Activated naive CD4-positive, alpha-beta T cell treated with anti-CD3 and anti-CD28 coated beads for 36 hours (primary cell): ENCODE measurements at regions not wholly inside any gene's neighbourhood (a gene's known extent, or its start where the extent isn't known, plus 50 kb on each side); places are given as distances from the start of the nearest gene placed in this dataset.

ENCODE experiments used
- CTCF ChIA-PET: fragments of 350-600 bp; sonication (Branson Sonifier 250); formaldehyde crosslinking; loops from one replicate; lab custom pipeline; 2021; ENCODE audit warnings: antibody characterized with exemption; lab: Charles Lee
- DNase-seq: peaks from one replicate; pipeline ENCODE4 v3.0.0-alpha.2; 2020
- H3K27ac Mint-ChIP-seq: one replicate; pipeline ENCODE4 v1.8.0; 2021; ENCODE audit warnings: mild to moderate bottlenecking, mixed read lengths
- H3K27me3 Mint-ChIP-seq: one replicate; pipeline ENCODE4 v1.8.0; 2021; ENCODE audit warnings: low read depth, mixed read lengths
- H3K36me3 Mint-ChIP-seq: one replicate; pipeline ENCODE4 v1.8.0; 2021; ENCODE audit warnings: low read depth, mixed read lengths
- H3K4me1 Mint-ChIP-seq: one replicate; pipeline ENCODE4 v1.8.0; 2021; ENCODE audit warnings: low read depth, mixed read lengths
- H3K4me3 Mint-ChIP-seq: one replicate; pipeline ENCODE4 v1.8.0; 2021; ENCODE audit warnings: mild to moderate bottlenecking, moderate library complexity, mixed read lengths
- H3K9me3 Mint-ChIP-seq: one replicate; pipeline ENCODE4 v1.8.0; 2021; ENCODE audit warnings: mixed read lengths
- intact Hi-C: fragments of 100-400 bp; cut with micrococcal nuclease; formaldehyde crosslinking; loops from one replicate; pipeline ENCODE4 v1.15.1; 2023

- intact Hi-C loops: no loop called here
- CTCF ChIA-PET: no interaction called here
- Mint-ChIP-seq H3K27ac (no peak overlapping the region), H3K4me1 (no peaks in the 10 kb centered on the region), H3K9me3 (peaks cover 7% of the 10 kb centered on the region), H3K4me3 (no peak overlapping the region), H3K36me3 (no peaks in the 10 kb centered on the region), H3K27me3 (no peaks in the 10 kb centered on the region)
- no peak for DNase-seq
Observed at GRCh38 chr4:115944146-115944905, 830.9 kb upstream of the NDST4 start.

DNA sequence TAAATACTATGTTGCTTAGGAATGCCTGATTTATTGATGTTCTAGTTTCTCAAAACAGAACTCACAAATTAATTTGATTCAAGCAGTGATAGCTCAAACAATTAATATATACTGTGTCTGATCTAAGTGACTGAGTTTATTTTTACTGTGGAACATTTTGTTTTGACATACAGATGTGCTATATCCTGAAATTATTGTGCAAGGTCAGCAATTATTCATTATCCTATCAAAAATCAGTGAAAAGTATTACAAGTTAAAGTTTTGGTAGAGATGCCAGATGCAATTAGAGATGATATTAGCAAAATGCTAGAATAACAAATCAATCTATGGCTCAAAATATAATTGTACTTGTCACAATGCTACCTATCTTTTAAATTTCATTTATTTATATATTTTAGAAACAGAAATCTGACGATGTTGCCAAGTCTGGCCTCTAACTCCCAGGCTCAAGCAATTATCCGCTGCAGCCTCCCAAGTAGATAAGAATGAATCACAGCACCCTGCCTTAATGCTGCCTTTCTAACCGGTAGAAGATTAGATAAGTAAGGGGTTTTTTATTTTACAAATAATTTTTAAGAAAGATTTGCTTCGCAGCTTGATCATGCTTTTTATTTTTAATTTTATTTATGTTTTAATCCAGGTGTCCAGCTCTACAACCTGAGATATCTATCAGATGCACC is 825.5 kb upstream of the NDST4 start:
- no peaks in the 10 kb centered on the region for H3K4me1 Mint-ChIP-seq
- H3K27me3 Mint-ChIP-seq: no peaks in the 10 kb centered on the region
- DNase-seq: no peak
- intact Hi-C loops: no loop called here
- H3K27ac Mint-ChIP-seq: no peak overlapping the region
- no peak overlapping the region for H3K4me3 Mint-ChIP-seq
- CTCF ChIA-PET: no interaction called here
- H3K36me3 Mint-ChIP-seq: no peaks in the 10 kb centered on the region
- H3K9me3 Mint-ChIP-seq: peaks cover 4% of the 10 kb centered on the region

GRCh38 chr4:115929373-115929772 is 816.0 kb upstream of the NDST4 start:
- no peaks in the 10 kb centered on the region for H3K4me1 Mint-ChIP-seq
- H3K27me3 Mint-ChIP-seq: no peaks in the 10 kb centered on the region
- no peak overlapping the region for H3K4me3 Mint-ChIP-seq
- no peaks in the 10 kb centered on the region for H3K9me3 Mint-ChIP-seq
- DNase-seq: no peak
- H3K36me3 Mint-ChIP-seq: no peaks in the 10 kb centered on the region
- no peak overlapping the region for H3K27ac Mint-ChIP-seq
- intact Hi-C loops: no loop called here
- CTCF ChIA-PET: no interaction called here

GRCh38 chr4:115927382-115927781 is 814.0 kb upstream of the NDST4 start:
- no peak for DNase-seq
- Mint-ChIP-seq H3K27me3 (no peaks in the 10 kb centered on the region), H3K4me3 (no peak overlapping the region), H3K27ac (no peak overlapping the region), H3K9me3 (no peaks in the 10 kb centered on the region), H3K36me3 (no peaks in the 10 kb centered on the region), H3K4me1 (no peaks in the 10 kb centered on the region)
- CTCF ChIA-PET: interaction anchor here (0.6 kb wide), 1 partner anchor 400 kb away, joined by 4 read pairs; no protein-coding TSS in a partner anchor
- intact Hi-C loops: no loop called here

- no peaks in the 10 kb centered on the region for H3K9me3 Mint-ChIP-seq
- CTCF ChIA-PET: no interaction called here
- H3K27ac Mint-ChIP-seq: no peak overlapping the region
- DNase-seq: no peak
- H3K4me3 Mint-ChIP-seq: no peak overlapping the region
- intact Hi-C loops: no loop called here
- H3K36me3 Mint-ChIP-seq: no peaks in the 10 kb centered on the region
- H3K27me3 Mint-ChIP-seq: no peaks in the 10 kb centered on the region
- H3K4me1 Mint-ChIP-seq: no peaks in the 10 kb centered on the region
Observed at GRCh38 chr4:115923152-115923551, 809.7 kb upstream of the NDST4 start.

DNA sequence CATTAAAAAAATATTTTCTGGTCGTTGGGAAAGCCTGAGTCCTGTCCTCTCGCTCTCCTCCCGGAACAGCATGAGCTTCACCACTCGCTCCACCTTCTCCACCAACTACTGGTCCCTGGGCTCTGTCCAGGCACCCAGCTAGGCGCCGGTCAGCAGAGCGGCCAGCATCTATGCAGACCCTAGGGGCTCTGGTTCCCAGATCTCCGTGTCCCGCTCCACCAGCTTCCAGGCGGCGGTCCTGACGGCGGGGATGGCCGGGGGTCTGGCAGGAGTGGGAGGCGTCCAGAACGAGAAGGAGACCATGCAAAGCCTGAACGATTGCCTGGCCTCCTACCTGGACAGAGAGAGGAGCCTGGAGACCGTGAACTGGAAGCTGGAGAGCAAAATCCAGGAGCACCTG is 807.2 kb upstream of the NDST4 start:
- H3K4me1 Mint-ChIP-seq: no peaks in the 10 kb centered on the region
- DNase-seq: no peak
- intact Hi-C loops: no loop called here
- CTCF ChIA-PET: no interaction called here
- H3K4me3 Mint-ChIP-seq: no peak overlapping the region
- no peak overlapping the region for H3K27ac Mint-ChIP-seq
- H3K36me3 Mint-ChIP-seq: no peaks in the 10 kb centered on the region
- H3K27me3 Mint-ChIP-seq: no peaks in the 10 kb centered on the region
- H3K9me3 Mint-ChIP-seq: no peaks in the 10 kb centered on the region

DNA sequence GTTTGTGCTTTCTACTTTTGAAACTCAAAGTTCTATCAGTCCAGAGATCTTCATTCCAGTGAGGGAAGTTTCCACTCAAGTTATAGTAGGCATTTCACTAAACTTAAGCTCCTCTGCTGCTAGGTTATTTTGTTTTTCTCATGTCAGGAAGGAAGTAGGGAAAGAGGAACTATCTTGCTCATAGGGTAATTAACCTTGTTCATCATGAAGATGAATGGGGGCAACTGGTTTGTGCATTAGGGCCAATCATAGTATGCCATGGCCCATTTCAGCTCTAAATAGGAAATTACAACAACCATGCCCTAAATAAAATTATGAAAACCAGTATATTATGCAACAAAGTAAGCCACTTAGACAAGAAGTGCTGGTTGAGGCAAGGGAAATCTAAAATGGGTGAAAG is 804.7 kb upstream of the NDST4 start:
- H3K4me1 Mint-ChIP-seq: no peaks in the 10 kb centered on the region
- no peaks in the 10 kb centered on the region for H3K36me3 Mint-ChIP-seq
- H3K9me3 Mint-ChIP-seq: no peaks in the 10 kb centered on the region
- H3K27ac Mint-ChIP-seq: no peak overlapping the region
- H3K27me3 Mint-ChIP-seq: no peaks in the 10 kb centered on the region
- no peak overlapping the region for H3K4me3 Mint-ChIP-seq
- CTCF ChIA-PET: no interaction called here
- intact Hi-C loops: no loop called here
- no peak for DNase-seq

DNA sequence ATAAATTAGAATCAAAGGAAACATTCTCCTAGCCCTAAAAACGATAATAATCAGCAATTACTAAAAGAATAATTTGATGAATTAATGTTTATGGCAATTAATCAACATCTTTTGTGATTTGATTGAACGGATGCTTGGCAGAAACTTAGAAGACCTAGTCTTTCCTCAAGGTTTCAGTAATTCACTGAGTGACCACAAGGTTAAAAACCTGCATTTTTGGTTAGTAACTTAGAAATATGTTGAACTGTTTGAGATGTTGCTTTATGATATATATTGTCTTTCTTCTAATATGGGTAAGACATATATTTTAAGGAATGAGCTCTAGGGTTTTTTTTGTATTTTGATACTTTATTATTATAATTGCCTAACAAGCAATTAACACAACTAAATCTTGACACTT is 793.0 kb upstream of the NDST4 start:
- H3K4me3 Mint-ChIP-seq: no peak overlapping the region
- CTCF ChIA-PET: no interaction called here
- no peaks in the 10 kb centered on the region for H3K36me3 Mint-ChIP-seq
- H3K4me1 Mint-ChIP-seq: no peaks in the 10 kb centered on the region
- intact Hi-C loops: no loop called here
- no peaks in the 10 kb centered on the region for H3K27me3 Mint-ChIP-seq
- peaks cover 10% of the 10 kb centered on the region for H3K9me3 Mint-ChIP-seq
- no peak overlapping the region for H3K27ac Mint-ChIP-seq
- DNase-seq: no peak

GRCh38 chr4:115883847-115884246 is 770.4 kb upstream of the NDST4 start:
- DNase-seq: no peak
- no peaks in the 10 kb centered on the region for H3K4me1 Mint-ChIP-seq
- no peak overlapping the region for H3K27ac Mint-ChIP-seq
- H3K36me3 Mint-ChIP-seq: no peaks in the 10 kb centered on the region
- no peaks in the 10 kb centered on the region for H3K9me3 Mint-ChIP-seq
- no peaks in the 10 kb centered on the region for H3K27me3 Mint-ChIP-seq
- CTCF ChIA-PET: no interaction called here
- intact Hi-C loops: no loop called here
- H3K4me3 Mint-ChIP-seq: no peak overlapping the region

- H3K27ac Mint-ChIP-seq: no peak overlapping the region
- no peaks in the 10 kb centered on the region for H3K36me3 Mint-ChIP-seq
- intact Hi-C loops: no loop called here
- H3K4me1 Mint-ChIP-seq: no peaks in the 10 kb centered on the region
- CTCF ChIA-PET: no interaction called here
- H3K4me3 Mint-ChIP-seq: no peak overlapping the region
- no peak for DNase-seq
- H3K9me3 Mint-ChIP-seq: no peaks in the 10 kb centered on the region
- H3K27me3 Mint-ChIP-seq: no peaks in the 10 kb centered on the region
Observed at GRCh38 chr4:115883231-115883630, 769.8 kb upstream of the NDST4 start.

DNA sequence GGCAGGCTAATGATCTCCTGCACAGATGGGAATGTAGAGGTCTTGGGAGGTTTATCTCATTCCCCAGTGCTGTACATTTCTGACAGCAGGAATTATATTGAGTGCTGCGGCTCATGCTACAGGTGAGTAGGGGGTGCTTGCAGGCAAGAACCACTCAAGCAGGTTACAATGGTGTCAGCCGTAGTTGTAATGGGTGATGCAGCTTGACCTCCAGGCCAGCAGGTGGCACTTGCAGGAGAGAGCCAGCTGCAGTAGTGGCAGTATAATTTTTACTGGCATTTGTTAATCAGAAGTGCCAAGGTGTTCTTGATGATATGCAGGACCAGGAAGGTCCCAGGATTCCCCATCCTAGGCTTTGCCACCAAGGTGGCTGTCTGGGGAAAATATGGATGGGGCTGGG is 759.6 kb upstream of the NDST4 start:
- no peak overlapping the region for H3K27ac Mint-ChIP-seq
- CTCF ChIA-PET: no interaction called here
- intact Hi-C loops: no loop called here
- H3K4me3 Mint-ChIP-seq: no peak overlapping the region
- H3K9me3 Mint-ChIP-seq: peaks cover 2% of the 10 kb centered on the region
- H3K36me3 Mint-ChIP-seq: no peaks in the 10 kb centered on the region
- H3K4me1 Mint-ChIP-seq: no peaks in the 10 kb centered on the region
- DNase-seq: no peak
- H3K27me3 Mint-ChIP-seq: no peaks in the 10 kb centered on the region

- CTCF ChIA-PET: no interaction called here
- DNase-seq: no peak
- no peak overlapping the region for H3K4me3 Mint-ChIP-seq
- H3K27me3 Mint-ChIP-seq: no peaks in the 10 kb centered on the region
- H3K27ac Mint-ChIP-seq: no peak overlapping the region
- no peaks in the 10 kb centered on the region for H3K4me1 Mint-ChIP-seq
- H3K36me3 Mint-ChIP-seq: no peaks in the 10 kb centered on the region
- intact Hi-C loops: no loop called here
- H3K9me3 Mint-ChIP-seq: peaks cover 2% of the 10 kb centered on the region
Observed at GRCh38 chr4:115871596-115871995, 758.2 kb upstream of the NDST4 start.

GRCh38 chr4:115866364-115866896 is 753.0 kb upstream of the NDST4 start:
- Mint-ChIP-seq H3K4me3 (no peak overlapping the region), H3K4me1 (no peaks in the 10 kb centered on the region), H3K36me3 (no peaks in the 10 kb centered on the region), H3K27me3 (no peaks in the 10 kb centered on the region), H3K27ac (no peak overlapping the region), H3K9me3 (peaks cover 4% of the 10 kb centered on the region)
- CTCF ChIA-PET: no interaction called here
- no peak for DNase-seq
- intact Hi-C loops: no loop called here
